ENCODE measurements at regions not wholly inside any gene's neighbourhood (a gene's known extent, or its start where the extent isn't known, plus 50 kb on each side); places are given as distances from the start of the nearest gene placed in this dataset.

DNA sequence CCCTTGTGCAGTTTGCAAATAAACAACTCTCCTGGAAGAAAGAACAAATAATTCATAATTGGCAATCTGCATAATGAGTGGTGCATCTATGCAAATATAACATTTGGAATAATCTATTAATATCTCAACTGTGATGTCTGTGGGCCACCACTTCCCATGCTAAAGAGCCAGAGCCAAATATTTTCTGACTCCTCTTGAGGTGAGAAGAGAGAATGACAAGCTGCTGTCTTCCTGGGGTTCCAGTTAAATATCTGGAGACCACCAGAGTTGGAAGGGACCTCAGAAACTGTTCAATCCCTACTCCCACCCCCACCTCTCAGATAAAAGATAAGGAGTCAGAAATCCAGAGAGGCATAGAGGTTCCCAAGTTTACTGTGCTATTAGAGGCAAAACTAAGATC, 241.0 kb upstream of the SLC14A2 start:
- H3K4me3 ChIP-seq = no peak overlapping the region
- DNase-seq (ENCODE audit: low read depth, low spot score) = no peak

DNA sequence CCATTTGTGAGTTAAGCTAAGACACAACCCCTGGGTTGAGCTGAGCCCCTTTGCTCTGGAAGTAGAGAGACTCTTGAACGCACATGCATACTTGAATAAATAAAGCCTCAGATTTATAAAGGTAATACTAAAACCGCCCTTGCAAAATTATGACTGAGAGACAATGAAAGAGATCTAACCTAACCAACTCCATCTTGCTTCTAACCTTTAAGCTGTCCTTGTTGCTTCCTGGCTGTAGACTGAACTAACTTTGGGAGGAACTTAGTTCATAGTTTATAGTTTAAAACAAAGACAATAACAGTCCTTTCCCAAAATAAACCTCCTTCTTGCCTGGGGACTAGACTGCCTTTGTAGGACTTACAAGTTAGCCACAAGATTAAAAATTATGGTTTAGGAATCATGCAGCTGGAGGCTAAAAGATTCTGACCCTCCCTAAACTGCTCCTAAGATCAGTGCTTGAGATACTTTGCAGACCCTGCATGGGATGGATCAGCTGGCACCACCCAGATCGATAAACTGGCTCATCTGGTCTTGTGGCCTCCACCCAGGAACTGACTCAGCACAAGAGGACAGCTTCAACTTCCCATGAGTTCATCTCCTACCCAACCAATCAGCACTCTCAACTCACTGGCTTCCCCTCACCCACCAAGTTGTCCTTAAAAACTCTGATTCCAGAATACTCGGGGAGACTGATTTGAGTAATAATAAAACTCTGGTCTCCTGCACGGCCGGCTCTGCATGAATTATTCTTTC, 240.2 kb upstream of the SLC14A2 start:
- Histone ChIP-seq H3K36me3 (ENCODE audit: insufficient read depth, low read length) (no peaks in the 10 kb centered on the region), H3K9ac (ENCODE audit: insufficient read length) (no peak overlapping the region)

More for the DNA sequence above, 241.0 kb upstream of the SLC14A2 start:
- Histone ChIP-seq H3K27ac (no peak overlapping the region), H3K9me3 (ENCODE audit: low read depth, low read length) (no peaks in the 10 kb centered on the region), H3K36me3 (ENCODE audit: insufficient read depth, low read length) (no peaks in the 10 kb centered on the region), H3K9ac (ENCODE audit: insufficient read length) (no peak overlapping the region)
- TF ChIP-seq EZH2 (IDR thresholded peaks at IDR 0.05) = no peak
- TF ChIP-seq FOXP2 (optimal IDR thresholded peaks at IDR 0.05; ENCODE audit: control extremely low read depth, extremely low read length, insufficient read depth) = no peak
- TF ChIP-seq POLR2AphosphoS5 (IDR thresholded peaks at IDR 0.05; ENCODE audit: borderline replicate concordance, low read depth, low read length) = no peak

GRCh38 chr18:45376193-45376592, 239.1 kb upstream of the SLC14A2 start:
- DNase-seq (ENCODE audit: low read depth, low spot score) = no peak
- no peak overlapping the region for H3K27ac ChIP-seq
- TF ChIP-seq EZH2 (IDR thresholded peaks at IDR 0.05) (no peak), POLR2AphosphoS5 (IDR thresholded peaks at IDR 0.05; ENCODE audit: borderline replicate concordance, low read depth, low read length) (no peak), FOXP2 (optimal IDR thresholded peaks at IDR 0.05; ENCODE audit: control extremely low read depth, extremely low read length, insufficient read depth) (no peak)

More for the DNA sequence above, 240.2 kb upstream of the SLC14A2 start:
- no peak overlapping the region for H3K27ac ChIP-seq
- DNase-seq (ENCODE audit: low read depth, low spot score) = no peak
- TF ChIP-seq EZH2 (IDR thresholded peaks at IDR 0.05) = no peak
- TF ChIP-seq POLR2AphosphoS5 (IDR thresholded peaks at IDR 0.05; ENCODE audit: borderline replicate concordance, low read depth, low read length) = no peak
- no peak for TF ChIP-seq FOXP2 (optimal IDR thresholded peaks at IDR 0.05; ENCODE audit: control extremely low read depth, extremely low read length, insufficient read depth)
- H3K9me3 ChIP-seq (ENCODE audit: low read depth, low read length) = no peaks in the 10 kb centered on the region
- no peak overlapping the region for H3K4me3 ChIP-seq

DNA sequence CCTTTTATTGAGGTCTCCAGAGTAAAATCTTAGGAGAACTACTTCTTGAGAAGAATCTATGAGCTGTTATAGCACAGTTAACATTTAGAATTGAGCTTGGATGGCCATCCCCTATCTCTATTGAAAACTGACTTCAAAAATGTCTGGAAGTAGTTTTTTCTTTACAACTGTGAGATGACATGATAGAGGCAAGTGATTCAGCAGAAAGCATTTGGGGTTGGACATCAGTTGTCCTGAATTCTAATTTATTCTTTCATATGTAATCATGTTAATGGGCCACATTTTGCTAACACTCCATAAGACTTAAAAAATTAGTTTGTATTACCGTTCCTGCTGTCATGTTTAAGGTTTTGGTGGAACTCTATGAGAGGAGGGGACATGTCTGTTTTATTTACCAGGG, 237.0 kb upstream of the SLC14A2 start:
- no peak overlapping the region for H3K27ac ChIP-seq
- H3K4me3 ChIP-seq = no peak overlapping the region
- TF ChIP-seq EZH2 (IDR thresholded peaks at IDR 0.05) (no peak), POLR2AphosphoS5 (IDR thresholded peaks at IDR 0.05; ENCODE audit: borderline replicate concordance, low read depth, low read length) (no peak), FOXP2 (optimal IDR thresholded peaks at IDR 0.05; ENCODE audit: control extremely low read depth, extremely low read length, insufficient read depth) (no peak)
- no peaks in the 10 kb centered on the region for H3K36me3 ChIP-seq (ENCODE audit: insufficient read depth, low read length)
- no peaks in the 10 kb centered on the region for H3K9me3 ChIP-seq (ENCODE audit: low read depth, low read length)
- DNase-seq (ENCODE audit: low read depth, low spot score) = no peak
- H3K9ac ChIP-seq (ENCODE audit: insufficient read length) = no peak overlapping the region

More at GRCh38 chr18:45376193-45376592, 239.1 kb upstream of the SLC14A2 start:
- no peaks in the 10 kb centered on the region for H3K36me3 ChIP-seq (ENCODE audit: insufficient read depth, low read length)
- H3K4me3 ChIP-seq = no peak overlapping the region
- H3K9ac ChIP-seq (ENCODE audit: insufficient read length) = no peak overlapping the region
- H3K9me3 ChIP-seq (ENCODE audit: low read depth, low read length) = no peaks in the 10 kb centered on the region

DNA sequence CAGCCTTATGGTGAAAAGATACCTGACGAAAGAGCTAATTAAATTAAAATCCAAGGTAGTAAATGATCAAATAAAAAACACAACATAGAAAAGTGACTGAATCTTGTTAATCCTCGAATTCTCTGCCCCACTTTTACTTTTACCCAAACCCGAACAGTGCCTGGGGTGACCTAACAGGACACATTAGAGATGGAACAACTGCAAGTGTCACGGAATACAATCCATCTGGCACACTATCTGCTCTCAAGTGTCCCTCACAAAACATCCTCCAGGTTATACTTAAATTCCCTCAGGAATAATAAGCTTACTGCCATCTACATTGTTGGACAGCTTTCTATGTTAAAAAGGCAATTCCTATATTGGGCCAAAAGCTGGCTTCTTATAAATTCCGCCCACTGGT, 236.3 kb upstream of the SLC14A2 start:
- no peaks in the 10 kb centered on the region for H3K36me3 ChIP-seq (ENCODE audit: insufficient read depth, low read length)
- H3K4me3 ChIP-seq = no peak overlapping the region
- H3K27ac ChIP-seq = no peak overlapping the region
- no peak for DNase-seq (ENCODE audit: low read depth, low spot score)
- no peaks in the 10 kb centered on the region for H3K9me3 ChIP-seq (ENCODE audit: low read depth, low read length)
- H3K9ac ChIP-seq (ENCODE audit: insufficient read length) = no peak overlapping the region
- TF ChIP-seq EZH2 (IDR thresholded peaks at IDR 0.05) = no peak

DNA sequence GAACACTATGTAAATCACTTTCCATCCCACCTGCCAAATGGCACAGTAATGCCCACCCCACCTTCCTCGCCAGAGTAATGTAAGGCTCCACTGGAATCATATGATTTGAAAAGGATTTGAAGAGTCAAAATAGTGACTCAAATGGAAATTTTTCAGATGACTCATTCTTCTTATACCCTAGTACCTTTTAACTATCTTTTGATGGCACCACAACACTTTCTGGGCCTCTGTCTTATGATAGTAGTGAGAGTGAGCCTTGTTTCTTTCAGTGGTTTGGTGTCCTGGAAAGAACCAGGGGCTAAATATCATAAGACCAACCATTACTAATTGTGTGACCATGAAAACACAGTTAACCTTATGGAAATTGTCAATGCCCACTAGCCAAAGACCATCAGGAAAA, 235.4 kb upstream of the SLC14A2 start:
- TF ChIP-seq POLR2AphosphoS5 (IDR thresholded peaks at IDR 0.05; ENCODE audit: borderline replicate concordance, low read depth, low read length) (no peak), EZH2 (IDR thresholded peaks at IDR 0.05) (no peak), FOXP2 (optimal IDR thresholded peaks at IDR 0.05; ENCODE audit: control extremely low read depth, extremely low read length, insufficient read depth) (no peak)
- Histone ChIP-seq H3K9ac (ENCODE audit: insufficient read length) (no peak overlapping the region), H3K36me3 (ENCODE audit: insufficient read depth, low read length) (no peaks in the 10 kb centered on the region), H3K9me3 (ENCODE audit: low read depth, low read length) (no peaks in the 10 kb centered on the region), H3K4me3 (no peak overlapping the region), H3K27ac (no peak overlapping the region)
- DNase-seq (ENCODE audit: low read depth, low spot score) = no peak

DNA sequence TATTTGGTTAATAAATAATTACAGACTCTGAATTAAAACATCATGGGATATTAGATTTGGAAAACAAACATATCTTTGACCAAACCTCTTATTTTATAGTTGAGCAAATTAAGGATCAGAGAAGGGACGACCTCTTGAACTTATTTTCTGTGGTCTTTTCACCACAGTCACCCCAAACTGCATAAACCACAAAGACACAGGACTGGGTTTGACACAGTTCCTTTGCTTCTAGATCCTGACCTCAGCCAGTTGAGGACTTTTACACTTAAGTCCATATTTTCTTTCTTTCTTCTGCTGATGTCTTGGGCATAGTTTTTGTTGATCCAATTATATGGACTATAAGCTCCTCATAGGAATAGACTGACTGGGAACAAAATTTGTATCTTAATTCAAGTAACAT, 234.0 kb upstream of the SLC14A2 start:
- DNase-seq (ENCODE audit: low read depth, low spot score) = no peak
- H3K4me3 ChIP-seq = no peak overlapping the region
- H3K9me3 ChIP-seq (ENCODE audit: low read depth, low read length) = no peaks in the 10 kb centered on the region
- H3K36me3 ChIP-seq (ENCODE audit: insufficient read depth, low read length) = no peaks in the 10 kb centered on the region
- TF ChIP-seq POLR2AphosphoS5 (IDR thresholded peaks at IDR 0.05; ENCODE audit: borderline replicate concordance, low read depth, low read length) (no peak), EZH2 (IDR thresholded peaks at IDR 0.05) (no peak), FOXP2 (optimal IDR thresholded peaks at IDR 0.05; ENCODE audit: control extremely low read depth, extremely low read length, insufficient read depth) (no peak)
- H3K27ac ChIP-seq = no peak overlapping the region
- no peak overlapping the region for H3K9ac ChIP-seq (ENCODE audit: insufficient read length)

DNA sequence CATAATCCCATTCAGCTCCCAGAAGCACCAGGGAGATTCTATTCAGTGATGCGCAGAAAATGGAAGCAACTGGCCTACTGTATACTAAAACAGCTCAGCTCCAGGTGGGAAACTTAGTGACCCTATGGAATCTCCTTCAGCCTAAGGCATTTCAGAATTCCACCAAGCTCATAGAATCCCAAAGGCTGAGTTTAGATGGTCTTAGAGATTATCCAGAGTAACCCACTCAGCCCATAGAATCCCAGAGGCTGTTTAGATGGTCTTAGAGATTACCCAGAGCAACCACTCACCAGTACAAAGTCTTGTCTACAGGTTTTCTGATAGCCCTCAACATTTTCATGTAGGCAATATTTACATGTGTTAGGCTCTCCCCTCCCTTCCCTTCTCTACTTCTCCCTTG, 232.0 kb upstream of the SLC14A2 start:
- H3K9ac ChIP-seq (ENCODE audit: insufficient read length) = no peak overlapping the region

More for the DNA sequence above, 232.0 kb upstream of the SLC14A2 start:
- H3K36me3 ChIP-seq (ENCODE audit: insufficient read depth, low read length) = no peaks in the 10 kb centered on the region
- no peaks in the 10 kb centered on the region for H3K9me3 ChIP-seq (ENCODE audit: low read depth, low read length)
- no peak overlapping the region for H3K4me3 ChIP-seq
- no peak for TF ChIP-seq POLR2AphosphoS5 (IDR thresholded peaks at IDR 0.05; ENCODE audit: borderline replicate concordance, low read depth, low read length)
- no peak for TF ChIP-seq EZH2 (IDR thresholded peaks at IDR 0.05)
- no peak for TF ChIP-seq FOXP2 (optimal IDR thresholded peaks at IDR 0.05; ENCODE audit: control extremely low read depth, extremely low read length, insufficient read depth)
- DNase-seq (ENCODE audit: low read depth, low spot score) = no peak
- no peak overlapping the region for H3K27ac ChIP-seq
